HFF-Myc (cell line): ENCODE measurements at regions not wholly inside any gene's neighbourhood (a gene's known extent, or its start where the extent isn't known, plus 50 kb on each side); places are given as distances from the start of the nearest gene placed in this dataset.

Experiments used
- DNase-seq: peaks from one replicate; pipeline ENCODE4 v3.0.0-alpha.2; 2011; ENCODE audit warnings: low read depth; ENCODE audit errors: extremely low read depth
- H3K4me3 ChIP-seq: replicated peaks from 2 replicates; pipeline ENCODE4 v1.5.1; 2011; ENCODE audit warnings: low read depth, mild to moderate bottlenecking, control low read depth, low read length
- CTCF ChIP-seq: IDR thresholded peaks from 2 replicates; pipeline ENCODE4 v1.5.1; 2012; ENCODE audit warnings: mild to moderate bottlenecking, low read depth, low read length, control low read depth; ENCODE audit errors: missing control alignments

GRCh38 chrX:63402106-63402505 lies 51.0 kb upstream of the SPIN4 start:
- no peak for DNase-seq
- no peak overlapping the region for H3K4me3 ChIP-seq
- no peak for TF ChIP-seq CTCF
